Left hindlimb (tissue), 1 donor: ENCODE measurements at regions not wholly inside any gene's neighbourhood (a gene's known extent, or its start where the extent isn't known, plus 50 kb on each side); places are given as distances from the start of the nearest gene placed in this dataset.

ENCODE experiments used
- DNase-seq: peaks from one replicate; pipeline ENCODE4 v3.0.0-alpha.2; 2018

- DNase-seq = no peak
Observed at GRCh38 chr2:228860601-228861285, 410.3 kb downstream of the PID1 start.

DNA sequence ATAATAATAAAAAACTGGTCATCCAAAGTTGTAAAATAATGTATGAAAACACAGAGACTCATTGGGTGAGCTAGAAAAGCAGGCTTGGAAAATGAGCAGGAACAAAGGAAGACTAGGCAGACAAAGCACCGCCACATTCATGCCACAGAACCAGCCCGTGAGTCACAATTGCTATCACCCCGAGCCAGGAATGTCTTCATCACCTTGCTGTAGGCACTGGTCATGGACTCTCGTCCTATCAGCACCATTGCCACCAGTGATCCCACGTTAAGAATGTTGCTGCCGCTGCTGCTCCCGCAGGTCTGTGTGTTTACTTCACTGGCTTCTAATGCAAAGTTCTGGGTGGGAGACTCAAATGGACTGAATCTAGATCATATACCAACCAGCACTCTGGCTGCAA, 417.9 kb downstream of the PID1 start:
- no peak for DNase-seq

GRCh38 chr2:228848638-228849037, 422.4 kb downstream of the PID1 start:
- no peak for DNase-seq

DNA sequence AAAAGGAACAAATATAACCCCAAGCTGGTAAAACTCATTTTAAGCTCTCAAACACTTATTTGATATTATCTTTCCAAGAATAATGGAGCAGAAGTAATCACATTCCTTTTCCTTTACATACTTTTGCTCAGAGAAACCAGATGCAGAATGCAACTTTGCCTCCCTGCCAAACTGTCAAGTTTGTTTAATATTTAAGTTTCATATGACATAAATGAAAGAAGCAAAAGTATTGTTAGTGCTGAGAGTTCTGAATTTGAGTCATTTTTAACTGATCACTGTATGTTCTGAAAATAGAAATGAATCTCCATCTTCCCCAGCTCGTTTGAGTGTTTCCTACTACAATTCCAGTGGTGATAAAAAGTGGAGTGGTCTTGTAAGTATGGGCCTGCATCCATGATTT, 423.4 kb downstream of the PID1 start:
- no peak for DNase-seq

- DNase-seq = no peak
Observed at GRCh38 chr2:228846161-228846560, 424.9 kb downstream of the PID1 start.

- no peak for DNase-seq
Observed at GRCh38 chr2:228845162-228845925, 425.7 kb downstream of the PID1 start.

DNA sequence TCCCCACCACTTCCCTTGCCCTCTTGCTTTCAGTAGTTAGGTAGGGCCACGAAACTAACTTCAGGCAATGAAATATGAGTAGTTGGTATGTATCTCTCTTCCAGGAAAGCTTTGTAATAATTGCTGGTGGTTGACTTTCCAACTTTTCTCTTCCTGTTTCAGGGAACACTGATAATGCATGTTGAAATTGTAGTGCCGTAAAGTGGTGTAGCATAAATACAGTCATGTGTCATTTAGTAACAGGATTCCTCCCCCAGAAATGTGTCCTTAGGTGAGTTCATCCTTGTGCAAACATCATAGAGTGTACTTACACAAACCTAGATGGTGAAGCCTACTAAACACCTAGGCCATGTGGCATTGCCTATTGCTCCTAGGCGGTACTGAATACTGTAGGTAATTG, 429.2 kb downstream of the PID1 start:
- no peak for DNase-seq

GRCh38 chr2:228841475-228841874, 429.6 kb downstream of the PID1 start:
- no peak for DNase-seq

DNA sequence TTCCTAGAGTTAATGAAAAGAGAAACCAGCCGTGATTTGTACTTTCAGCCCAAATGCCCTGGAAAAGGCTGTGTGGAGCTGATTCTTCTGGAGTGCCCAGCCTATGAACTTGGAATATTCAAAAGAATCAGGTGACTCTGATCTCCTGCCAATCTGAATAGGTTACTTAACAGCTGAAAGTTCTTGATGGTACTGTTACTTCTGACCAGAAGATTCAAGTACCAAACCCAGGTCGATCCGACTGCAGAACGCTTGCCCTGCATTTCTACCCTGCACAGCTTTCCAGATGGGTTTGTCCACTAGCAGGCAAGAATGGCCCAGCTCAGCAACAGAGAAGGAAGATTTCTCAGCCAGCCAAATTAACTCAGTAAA, 430.4 kb downstream of the PID1 start:
- DNase-seq = no peak

DNA sequence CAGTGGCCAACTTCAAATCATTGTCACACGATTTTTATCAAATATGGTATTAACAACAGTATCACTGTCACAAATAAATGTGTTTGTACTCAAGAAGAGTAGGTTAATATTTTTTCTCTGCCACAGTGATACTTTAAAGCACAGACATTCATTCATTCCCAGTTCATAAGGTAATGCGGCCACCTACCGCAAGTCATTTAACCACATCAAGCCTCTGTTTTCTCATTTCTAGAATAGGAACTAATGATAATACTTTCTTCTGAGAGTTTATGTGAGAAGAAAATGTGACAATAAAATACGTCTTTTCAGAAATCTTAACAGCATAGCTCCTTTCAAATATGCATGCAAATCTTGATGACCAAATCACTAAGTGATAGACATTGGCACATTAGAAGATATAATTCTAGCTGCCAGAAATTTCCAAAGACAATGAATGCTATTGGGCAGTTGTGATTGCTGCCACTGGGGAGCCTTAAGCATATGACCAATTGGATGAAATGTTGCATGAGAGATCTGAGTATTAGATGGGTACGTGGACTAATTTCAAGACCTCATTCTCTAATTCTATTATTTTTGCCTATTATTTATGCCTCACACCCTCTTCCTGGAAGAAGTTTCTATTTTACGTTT, 430.9 kb downstream of the PID1 start:
- DNase-seq = no peak

- peak; percentile 50 for DNase-seq
Observed at GRCh38 chr2:228839421-228839876, 431.6 kb downstream of the PID1 start.

DNA sequence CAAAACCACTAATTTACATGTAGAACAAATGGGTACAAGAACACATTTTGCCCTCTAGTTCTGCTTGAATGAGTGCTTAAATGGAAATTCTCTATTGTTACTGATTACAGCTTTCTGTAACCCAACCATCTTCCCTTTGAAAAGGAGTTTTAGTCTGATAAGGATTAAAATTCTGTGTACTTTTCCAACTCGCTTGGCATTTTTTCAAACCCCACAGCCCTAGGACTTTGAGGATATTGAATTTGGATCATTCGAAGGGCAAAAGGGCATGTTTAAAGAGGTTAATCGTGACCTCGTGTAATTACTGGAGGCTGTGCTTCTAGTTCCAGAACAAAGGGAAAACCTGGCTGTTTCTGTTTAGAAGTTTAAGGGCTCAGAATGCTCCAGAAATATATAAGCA, 432.3 kb downstream of the PID1 start:
- DNase-seq = no peak

- no peak for DNase-seq
Observed at GRCh38 chr2:228828397-228828796, 442.7 kb downstream of the PID1 start.

GRCh38 chr2:228827056-228827700, 443.9 kb downstream of the PID1 start:
- no peak for DNase-seq

- no peak for DNase-seq
Observed at GRCh38 chr2:228819701-228820100, 451.4 kb downstream of the PID1 start.

- DNase-seq = no peak
Observed at GRCh38 chr2:228802181-228803071, 468.7 kb downstream of the PID1 start.

- no peak for DNase-seq
Observed at GRCh38 chr2:228801451-228801850, 469.6 kb downstream of the PID1 start.

DNA sequence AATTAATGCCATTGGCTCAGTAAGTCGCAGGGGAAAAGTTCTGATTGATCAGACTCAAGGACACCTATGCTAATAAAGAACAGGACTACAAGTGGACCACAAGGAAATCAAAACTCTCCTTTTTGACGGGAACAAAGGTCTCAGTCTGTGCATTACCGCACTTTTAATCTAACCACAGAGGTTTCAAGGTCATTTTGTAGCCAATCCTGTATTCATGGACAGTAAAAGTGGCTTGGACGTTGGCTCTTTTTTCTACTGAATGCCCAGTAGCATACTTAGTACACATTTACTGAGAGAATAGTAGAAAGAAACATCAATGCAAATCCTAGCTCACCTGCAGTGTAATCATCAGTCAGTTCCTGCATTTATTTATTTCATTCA, 471.9 kb downstream of the PID1 start:
- no peak for DNase-seq

- DNase-seq = no peak
Observed at GRCh38 chr2:228798458-228799207, 472.5 kb downstream of the PID1 start.

- DNase-seq = no peak
Observed at GRCh38 chr2:228796386-228796785, 474.7 kb downstream of the PID1 start.

DNA sequence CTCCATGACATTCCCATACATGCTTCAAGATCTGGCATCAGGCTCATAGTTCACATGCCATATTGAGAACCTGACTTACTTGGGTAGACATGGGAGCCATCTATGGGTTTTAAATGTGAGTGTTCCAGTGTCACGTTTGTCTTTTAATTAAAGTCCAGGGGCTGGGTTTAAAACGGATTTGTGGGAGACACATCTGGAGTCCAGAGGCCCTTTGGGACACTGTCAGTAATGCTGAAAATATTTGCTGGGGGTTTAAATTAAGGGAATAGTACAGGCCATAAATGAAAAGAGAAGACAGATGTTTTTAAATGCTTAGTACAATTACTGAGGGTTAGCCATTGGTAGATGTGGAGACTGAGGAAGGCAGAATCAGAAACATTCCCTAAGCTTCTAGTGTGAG, 478.0 kb downstream of the PID1 start:
- DNase-seq = no peak

DNA sequence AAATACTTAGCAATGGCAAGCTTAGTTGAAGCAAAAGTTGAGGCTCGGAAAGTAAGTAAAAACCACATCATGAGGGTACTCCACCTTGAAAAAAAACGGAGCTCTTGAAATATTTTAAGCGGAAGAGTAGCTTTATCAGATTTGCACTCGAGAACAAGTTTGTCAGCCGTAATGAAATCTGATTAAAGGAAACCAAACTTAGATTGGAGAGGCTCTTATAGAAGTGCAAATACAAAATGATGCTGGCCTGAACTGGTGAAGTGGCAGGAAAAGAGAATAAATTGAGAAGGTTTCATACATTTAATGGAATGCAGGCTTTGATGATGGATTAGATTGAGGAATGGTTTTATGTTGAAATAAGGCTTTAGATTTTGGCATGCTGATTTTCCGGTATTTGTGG, 484.2 kb downstream of the PID1 start:
- no peak for DNase-seq
